HEK293 (cell line): ENCODE measurements at regions not wholly inside any gene's neighbourhood (a gene's known extent, or its start where the extent isn't known, plus 50 kb on each side); places are given as distances from the start of the nearest gene placed in this dataset.

ENCODE experiments used
- ATF2 ChIP-seq: fragments of 450-650 bp; formaldehyde crosslinking; IDR thresholded peaks from 2 replicates; pipeline ENCODE4 v1.5.1; 2016; ENCODE audit warnings: missing biosample characterization, missing genetic modification characterization, low read depth
- CTCF ChIP-seq: fragments of 450-650 bp; formaldehyde crosslinking; IDR thresholded peaks from 2 replicates; pipeline ENCODE4 v1.5.1; 2016; ENCODE audit warnings: missing biosample characterization, missing genetic modification characterization
- PRDM1 ChIP-seq: fragments of 450-650 bp; formaldehyde crosslinking; IDR thresholded peaks from 2 replicates; pipeline ENCODE4; 2016; ENCODE audit warnings: missing biosample characterization, missing genetic modification characterization

GRCh38 chr3:30527186-30527585, 79.2 kb upstream of the TGFBR2 start:
- TF ChIP-seq CTCF (tag by site-specific recombination) (no peak), PRDM1 (no peak), ATF2 (tag by site-specific recombination) (no peak)
